ENCODE measurements at regions not wholly inside any gene's neighbourhood (a gene's known extent, or its start where the extent isn't known, plus 50 kb on each side); places are given as distances from the start of the nearest gene placed in this dataset.
"Not testable (repeated sequence)": the region's sequence is repeated elsewhere in the genome, so short reads cannot be mapped to it uniquely, and the experiment has no call there.

DNA sequence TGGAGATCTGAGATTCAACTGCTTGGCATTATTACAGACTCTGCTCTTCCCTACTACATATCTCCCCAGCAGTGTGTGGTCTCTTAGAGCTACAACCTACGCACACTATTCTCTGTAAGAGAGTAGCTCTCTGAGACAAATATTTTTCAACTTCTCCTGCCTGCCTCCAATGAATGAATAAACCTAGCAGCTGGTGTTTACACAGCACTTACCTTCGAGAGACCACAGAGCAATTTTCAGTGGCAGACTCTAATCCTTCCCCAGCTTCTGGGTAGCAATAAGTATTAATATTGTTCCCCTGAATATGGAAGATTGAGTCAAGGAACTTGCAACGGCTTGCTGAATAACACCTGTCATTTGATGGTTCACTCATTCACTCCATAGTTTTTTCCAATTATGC lies 350.9 kb upstream of the SPAG17 start:
- DNase-seq (no peak), ATAC-seq (no peak)
- no peaks in the 10 kb centered on the region for H3K27me3 ChIP-seq
- 48% methylated on average over 3 of the region's 3 CpGs for WGBS (ENCODE audit: insufficient coverage, low coverage, low lambda C conversion rate, missing lambda C conversion rate)
- H3K4me1 ChIP-seq = no peaks in the 10 kb centered on the region
- H3K9me3 ChIP-seq = no peaks in the 10 kb centered on the region
- no peaks in the 10 kb centered on the region for H3K36me3 ChIP-seq
- no peak overlapping the region for H3K27ac ChIP-seq
- intact Hi-C loops (cut with DNase I) = no loop called here
- no peak overlapping the region for H3K4me3 ChIP-seq
- TF ChIP-seq, protein P1, sequence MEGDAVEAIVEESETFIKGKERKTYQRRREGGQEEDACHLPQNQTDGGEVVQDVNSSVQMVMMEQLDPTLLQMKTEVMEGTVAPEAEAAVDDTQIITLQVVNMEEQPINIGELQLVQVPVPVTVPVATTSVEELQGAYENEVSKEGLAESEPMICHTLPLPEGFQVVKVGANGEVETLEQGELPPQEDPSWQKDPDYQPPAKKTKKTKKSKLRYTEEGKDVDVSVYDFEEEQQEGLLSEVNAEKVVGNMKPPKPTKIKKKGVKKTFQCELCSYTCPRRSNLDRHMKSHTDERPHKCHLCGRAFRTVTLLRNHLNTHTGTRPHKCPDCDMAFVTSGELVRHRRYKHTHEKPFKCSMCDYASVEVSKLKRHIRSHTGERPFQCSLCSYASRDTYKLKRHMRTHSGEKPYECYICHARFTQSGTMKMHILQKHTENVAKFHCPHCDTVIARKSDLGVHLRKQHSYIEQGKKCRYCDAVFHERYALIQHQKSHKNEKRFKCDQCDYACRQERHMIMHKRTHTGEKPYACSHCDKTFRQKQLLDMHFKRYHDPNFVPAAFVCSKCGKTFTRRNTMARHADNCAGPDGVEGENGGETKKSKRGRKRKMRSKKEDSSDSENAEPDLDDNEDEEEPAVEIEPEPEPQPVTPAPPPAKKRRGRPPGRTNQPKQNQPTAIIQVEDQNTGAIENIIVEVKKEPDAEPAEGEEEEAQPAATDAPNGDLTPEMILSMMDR (IDR thresholded peaks at IDR 0.05) = no peak
- no peak for TF ChIP-seq POLR2A (IDR thresholded peaks at IDR 0.05)

DNA sequence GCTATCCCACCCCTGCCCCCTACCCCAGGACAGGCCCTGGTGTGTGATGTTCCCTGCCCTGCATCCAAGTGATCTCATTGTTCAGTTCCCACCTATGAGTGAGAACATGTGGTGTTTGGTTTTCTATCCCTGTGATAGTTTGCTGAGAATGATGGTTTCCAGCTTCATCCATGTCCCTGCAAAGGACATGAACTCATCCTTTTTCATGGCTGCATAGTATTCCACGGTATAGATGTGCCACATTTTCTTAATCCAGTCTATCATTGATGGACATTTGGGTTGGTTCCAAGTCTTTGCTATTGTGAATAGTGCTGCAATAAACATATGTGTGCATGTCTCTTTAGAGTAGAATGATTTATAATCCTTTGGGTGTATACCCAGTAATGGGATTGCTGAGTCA lies 326.9 kb upstream of the SPAG17 start:
- WGBS (ENCODE audit: insufficient coverage, low coverage, low lambda C conversion rate, missing lambda C conversion rate) = 55% methylated on average over 1 of the region's 1 CpG
- DNase-seq; H3K4me1 ChIP-seq; H3K36me3 ChIP-seq; H3K9me3 ChIP-seq; H3K27ac ChIP-seq; H3K27me3 ChIP-seq; H3K4me3 ChIP-seq; intact Hi-C loops (cut with DNase I); ATAC-seq: not testable (repeated sequence)

DNA sequence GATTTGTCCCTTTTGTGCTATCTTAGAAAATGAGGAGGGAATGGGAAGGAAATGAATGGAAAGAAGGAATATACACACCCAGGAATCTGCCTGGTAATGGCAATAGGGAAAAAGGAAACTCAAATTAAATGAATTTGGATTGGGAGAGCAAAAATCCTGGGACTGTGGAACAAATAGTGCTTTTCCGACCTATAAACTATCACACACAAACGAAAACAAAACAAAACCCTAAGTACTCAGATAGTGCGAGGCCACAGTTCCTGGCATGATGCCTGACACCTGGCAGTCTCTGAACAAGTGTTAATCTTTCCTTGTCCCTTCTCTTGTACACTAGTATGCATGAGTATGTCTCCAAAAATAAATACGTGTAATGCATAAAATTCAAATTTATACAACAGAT lies 319.8 kb upstream of the SPAG17 start:
- no peaks in the 10 kb centered on the region for H3K9me3 ChIP-seq
- H3K27me3 ChIP-seq = no peaks in the 10 kb centered on the region
- TF ChIP-seq, protein P1 (IDR thresholded peaks at IDR 0.05) = no peak
- no peak for TF ChIP-seq POLR2A (IDR thresholded peaks at IDR 0.05)
- no peaks in the 10 kb centered on the region for H3K36me3 ChIP-seq
- H3K4me3 ChIP-seq = no peak overlapping the region
- 16% methylated on average over 4 of the region's 4 CpGs for WGBS (ENCODE audit: insufficient coverage, low coverage, low lambda C conversion rate, missing lambda C conversion rate)
- DNase-seq = peak in 1 of 3 donors; percentile 36
- intact Hi-C loops (cut with DNase I) = no loop called here
- peak in 1 of 4 donors; percentile 33 for ATAC-seq
- H3K27ac ChIP-seq = no peak overlapping the region
- H3K4me1 ChIP-seq = no peaks in the 10 kb centered on the region

DNA sequence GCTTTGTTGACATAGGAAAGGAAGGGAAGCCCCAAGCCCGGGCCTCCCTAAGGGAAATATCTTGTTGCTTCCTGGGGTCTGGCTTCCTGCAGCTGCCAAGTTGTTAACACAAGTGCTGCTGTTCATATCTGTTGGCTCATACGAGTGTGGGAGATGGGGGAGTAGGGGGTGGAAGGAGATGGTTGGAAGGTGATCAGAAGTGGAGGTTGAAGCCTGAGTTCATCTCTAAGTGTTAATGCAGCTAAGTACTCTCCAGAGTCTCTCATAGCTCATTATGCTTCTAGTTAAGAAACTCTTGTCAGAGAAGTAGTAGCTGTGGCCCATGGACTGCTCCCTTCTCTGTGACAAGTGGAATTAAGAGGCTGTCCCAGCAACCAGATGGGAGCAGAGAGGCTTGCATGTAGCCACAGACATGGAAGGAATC lies 319.2 kb upstream of the SPAG17 start:
- Histone ChIP-seq H3K27ac (no peak overlapping the region), H3K4me3 (no peak overlapping the region), H3K9me3 (no peaks in the 10 kb centered on the region), H3K36me3 (no peaks in the 10 kb centered on the region), H3K4me1 (no peaks in the 10 kb centered on the region), H3K27me3 (no peaks in the 10 kb centered on the region)
- intact Hi-C loops (cut with DNase I) = no loop called here
- WGBS (ENCODE audit: insufficient coverage, low coverage, low lambda C conversion rate, missing lambda C conversion rate) = 0% methylated on average over 2 of the region's 2 CpGs
- ATAC-seq (no peak), DNase-seq (no peak)
- TF ChIP-seq POLR2A (IDR thresholded peaks at IDR 0.05) = no peak
- TF ChIP-seq, protein P1 (IDR thresholded peaks at IDR 0.05) = no peak

DNA sequence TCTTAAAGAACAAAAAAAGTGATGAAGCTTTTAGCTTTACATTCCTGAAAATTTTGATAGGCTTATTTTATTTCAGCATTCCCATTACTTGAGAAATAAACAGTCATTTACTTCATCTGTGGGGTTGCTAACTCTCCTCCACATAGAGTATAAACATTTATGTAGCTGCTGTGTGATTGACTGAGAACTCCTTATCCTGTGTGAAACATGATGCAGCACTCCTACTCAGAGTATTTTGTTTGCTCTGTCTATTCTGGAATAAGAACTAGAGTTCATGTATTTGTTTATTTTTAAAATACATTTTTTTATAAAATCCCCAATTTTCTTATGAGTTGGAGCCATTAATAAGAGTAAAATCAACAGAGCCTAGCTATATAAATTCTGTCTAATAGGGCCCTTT lies 318.7 kb upstream of the SPAG17 start:
- no peak overlapping the region for H3K4me3 ChIP-seq
- no peak overlapping the region for H3K27ac ChIP-seq
- H3K27me3 ChIP-seq = no peaks in the 10 kb centered on the region
- no peaks in the 10 kb centered on the region for H3K4me1 ChIP-seq
- TF ChIP-seq, protein P1 (IDR thresholded peaks at IDR 0.05) = no peak
- TF ChIP-seq POLR2A (IDR thresholded peaks at IDR 0.05) = no peak
- no peaks in the 10 kb centered on the region for H3K9me3 ChIP-seq
- ATAC-seq = no peak
- DNase-seq = no peak
- intact Hi-C loops (cut with DNase I) = no loop called here
- no peaks in the 10 kb centered on the region for H3K36me3 ChIP-seq
